ENCODE measurements at regions not wholly inside any gene's neighbourhood (a gene's known extent, or its start where the extent isn't known, plus 50 kb on each side); places are given as distances from the start of the nearest gene placed in this dataset.

DNA sequence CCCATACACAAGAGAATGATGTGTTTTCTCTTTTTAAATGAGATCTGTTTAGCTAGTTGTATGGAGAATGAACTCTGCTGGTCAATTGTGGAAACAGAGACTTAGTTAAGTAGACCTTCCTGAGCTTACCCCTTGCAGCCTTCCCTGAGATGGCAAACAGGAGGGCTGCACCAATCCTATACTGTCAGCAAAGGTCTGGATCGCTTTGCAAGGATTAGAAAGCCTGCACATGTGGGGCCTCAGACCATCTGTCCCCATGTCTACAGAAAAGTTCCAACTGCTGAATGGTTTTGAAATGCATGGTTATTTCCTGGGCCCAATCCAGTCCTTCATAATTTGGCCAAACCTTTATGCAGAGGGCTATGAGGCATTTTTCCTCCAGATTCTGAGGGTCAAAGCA, 183.9 kb upstream of the SLC10A2 start:
- DNase-seq: no peak

DNA sequence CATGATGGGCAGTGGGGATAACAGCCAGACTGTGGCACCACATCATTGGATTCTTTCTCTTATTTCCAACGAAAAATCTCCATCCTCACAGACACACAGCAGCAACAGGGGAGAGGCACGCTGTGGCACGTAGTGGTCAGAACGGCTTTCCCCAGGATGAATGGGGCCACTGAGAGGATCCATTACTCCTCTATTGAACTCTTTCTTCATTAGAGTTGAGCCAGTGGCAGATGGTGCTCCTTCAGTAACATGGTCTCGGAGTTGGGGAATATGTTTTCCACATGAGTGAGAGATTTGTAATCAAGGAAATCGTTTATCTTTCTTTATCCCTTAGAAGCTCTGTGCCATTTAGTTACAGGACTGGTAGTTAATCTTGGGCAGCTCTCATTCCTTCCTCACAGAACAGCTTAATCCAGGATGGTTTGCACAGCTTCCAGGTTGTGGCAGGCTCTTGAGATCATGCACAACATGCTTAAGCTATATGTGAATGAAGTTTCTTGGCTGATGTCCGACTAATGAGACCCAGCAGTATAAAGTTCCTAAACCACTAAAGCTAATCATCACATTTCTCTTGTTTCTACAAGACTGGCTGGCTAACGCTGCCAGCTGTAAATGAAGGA, 180.5 kb upstream of the SLC10A2 start:
- DNase-seq: no peak

DNA sequence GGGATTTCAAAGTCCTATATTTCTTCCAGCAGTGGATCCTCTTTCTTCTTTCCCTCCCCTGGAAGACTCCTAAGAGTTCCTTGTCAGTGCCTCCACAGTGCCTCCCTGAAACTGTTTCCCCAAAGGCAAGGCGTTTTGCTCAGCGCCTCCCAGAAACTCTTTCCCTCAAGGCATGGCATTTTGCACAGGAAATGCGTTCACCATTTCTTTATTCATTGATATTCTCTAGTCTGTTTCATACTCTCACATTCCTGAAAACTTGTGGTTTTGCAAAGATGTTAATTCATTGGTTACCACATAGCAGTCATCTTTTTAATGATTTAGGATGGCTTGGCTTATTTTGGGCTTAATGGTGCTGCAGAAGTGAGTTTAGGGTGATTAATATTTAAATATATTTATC, 177.3 kb upstream of the SLC10A2 start:
- DNase-seq: no peak

DNA sequence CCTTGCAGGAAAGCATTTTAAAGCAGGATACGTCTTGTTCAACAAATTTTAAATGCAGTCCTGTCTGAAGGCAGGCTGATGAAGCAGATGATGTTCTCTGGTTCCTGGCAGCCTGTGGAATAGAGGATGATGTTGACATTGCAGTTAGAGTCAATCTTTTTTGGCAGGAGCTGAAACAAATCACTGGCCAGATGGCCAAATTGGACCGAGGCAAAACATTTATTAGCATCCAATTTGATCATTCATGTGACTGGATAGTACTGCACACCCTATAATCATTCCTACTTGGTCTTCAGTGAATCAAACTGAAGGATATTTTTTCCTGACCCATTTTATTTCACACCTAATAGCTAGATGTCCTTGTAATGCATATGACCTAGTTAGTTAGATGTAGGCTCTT, 172.2 kb upstream of the SLC10A2 start:
- no peak for DNase-seq

DNA sequence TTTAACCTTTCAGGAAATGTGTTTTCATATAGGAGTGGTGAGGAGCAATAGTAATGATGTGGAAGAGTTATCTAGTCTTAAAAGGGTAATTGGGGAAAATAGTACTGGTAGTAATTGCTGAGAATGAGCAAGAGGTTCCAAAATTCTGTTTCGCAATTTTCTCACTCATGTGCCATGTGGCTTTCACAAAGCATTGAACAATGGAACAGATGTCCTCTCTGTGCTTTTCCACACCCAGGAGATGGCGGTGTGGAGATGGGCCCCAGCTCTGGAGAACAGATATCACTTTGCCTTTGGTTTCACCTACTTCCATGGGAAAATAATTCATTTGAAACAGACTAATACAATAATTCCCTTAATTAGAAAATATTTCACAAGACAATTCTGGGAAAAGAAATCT, 170.0 kb upstream of the SLC10A2 start:
- no peak for DNase-seq

DNA sequence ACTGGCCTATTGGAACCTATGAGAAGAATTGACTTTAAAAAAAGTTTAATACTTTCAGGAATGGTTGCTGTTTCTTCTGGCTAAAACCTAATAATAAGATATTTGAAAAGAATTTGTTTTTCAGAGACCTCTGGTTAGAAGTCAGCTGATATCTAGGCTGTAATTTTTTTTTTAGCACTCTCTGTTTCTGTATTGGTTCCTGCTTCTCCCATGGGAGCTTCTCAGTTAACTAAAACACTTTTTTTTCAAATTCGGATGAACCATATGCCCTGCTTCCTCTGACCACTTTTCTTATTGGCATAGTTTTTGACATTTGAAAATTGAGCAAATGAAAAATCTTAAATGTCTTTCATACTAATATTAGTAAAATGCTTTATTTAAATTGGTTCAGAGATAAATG, 163.5 kb upstream of the SLC10A2 start:
- no peak for DNase-seq

DNA sequence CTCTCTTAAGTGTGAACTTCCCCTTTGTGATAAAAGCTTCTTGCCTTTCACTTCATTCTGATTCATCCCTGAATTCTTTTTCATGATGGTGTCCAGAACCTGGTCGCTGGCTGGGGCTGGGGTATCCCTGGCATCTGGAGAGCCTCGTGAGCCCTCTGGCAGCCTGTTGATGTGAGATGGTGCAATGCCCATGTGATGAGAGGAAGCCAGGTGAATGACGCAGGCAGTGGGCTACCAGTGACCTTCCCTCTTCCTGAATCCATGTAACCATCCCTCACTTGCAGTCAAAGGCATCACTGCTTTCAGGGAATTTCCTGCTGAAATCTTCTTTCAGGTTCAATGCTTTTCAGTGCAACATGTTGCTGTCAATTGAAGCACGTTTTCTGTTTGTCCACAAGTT, 158.6 kb upstream of the SLC10A2 start:
- DNase-seq: no peak

DNA sequence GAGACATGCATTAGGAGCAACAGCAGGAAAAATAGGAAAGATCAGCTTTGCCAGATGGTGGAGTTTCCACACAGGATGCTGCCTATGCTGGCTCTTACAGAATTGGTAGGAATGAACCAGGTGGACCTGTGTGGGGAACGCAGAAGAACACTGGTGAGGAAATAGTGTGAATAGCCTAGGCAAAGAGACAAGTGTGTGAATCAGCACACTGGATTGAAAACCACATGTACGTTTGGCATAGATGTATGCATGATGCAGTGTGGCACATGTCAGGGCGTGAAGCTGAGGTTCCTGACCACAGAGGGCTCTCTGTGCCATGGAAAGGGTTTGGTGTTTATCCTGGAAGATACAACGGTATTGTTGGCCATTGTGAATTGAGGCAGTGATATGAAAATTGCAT, 156.5 kb upstream of the SLC10A2 start:
- no peak for DNase-seq

DNA sequence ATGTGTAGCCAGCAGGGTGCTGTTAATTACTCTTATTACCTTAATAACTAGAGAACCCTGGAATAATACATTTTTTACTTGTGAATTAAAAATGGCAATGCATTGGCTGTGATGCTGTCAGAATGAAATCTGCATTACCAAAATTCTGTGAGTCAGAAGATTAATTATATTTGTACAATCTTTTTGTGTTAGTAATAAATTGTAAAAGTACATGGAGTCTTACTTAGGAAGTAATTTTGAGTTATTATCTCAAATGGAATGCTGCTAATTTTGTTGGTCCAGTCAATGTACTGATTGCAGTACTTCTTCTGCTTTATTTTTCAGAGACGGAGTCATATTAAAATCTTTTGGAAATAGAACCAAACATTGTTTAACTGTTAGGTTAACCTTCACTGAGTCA, 152.0 kb upstream of the SLC10A2 start:
- no peak for DNase-seq

DNA sequence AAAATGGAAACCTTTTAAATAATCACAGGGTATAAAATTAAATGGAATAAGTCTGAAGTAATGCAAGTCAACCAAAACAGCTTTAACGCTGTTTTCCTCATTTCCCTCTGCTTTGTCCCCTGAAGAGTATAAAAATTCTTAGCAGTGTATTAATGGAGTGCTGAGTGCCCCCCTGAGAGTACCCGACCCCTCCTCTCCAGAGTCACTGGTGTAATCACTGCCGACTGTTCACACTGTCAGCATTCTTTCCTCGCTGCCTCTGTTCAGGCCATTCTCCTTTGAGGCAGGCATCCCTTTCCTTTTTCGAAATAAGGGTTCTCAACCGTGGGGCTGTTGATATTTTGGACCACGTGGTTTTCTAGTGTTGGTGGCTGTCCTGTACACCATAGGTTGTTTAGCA, 146.9 kb upstream of the SLC10A2 start:
- no peak for DNase-seq

DNA sequence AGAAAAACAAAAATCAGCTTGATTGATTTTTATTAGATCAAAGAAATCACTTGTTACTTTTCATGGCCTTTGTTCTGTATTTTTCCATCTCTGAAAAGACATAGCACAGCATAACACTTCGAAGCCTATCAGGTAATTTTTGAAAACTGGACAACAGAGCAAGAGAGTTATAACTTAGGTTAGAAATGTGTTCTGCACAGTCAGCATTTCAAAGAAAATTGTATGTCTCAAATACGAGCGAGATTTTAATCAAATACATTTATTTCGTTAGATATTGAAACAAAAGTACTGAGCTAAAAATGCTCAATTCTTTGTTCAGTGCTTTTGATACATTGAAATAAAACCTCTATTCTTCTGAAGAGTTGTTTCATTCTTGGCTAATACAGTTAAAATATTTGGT, 144.1 kb upstream of the SLC10A2 start:
- no peak for DNase-seq

DNA sequence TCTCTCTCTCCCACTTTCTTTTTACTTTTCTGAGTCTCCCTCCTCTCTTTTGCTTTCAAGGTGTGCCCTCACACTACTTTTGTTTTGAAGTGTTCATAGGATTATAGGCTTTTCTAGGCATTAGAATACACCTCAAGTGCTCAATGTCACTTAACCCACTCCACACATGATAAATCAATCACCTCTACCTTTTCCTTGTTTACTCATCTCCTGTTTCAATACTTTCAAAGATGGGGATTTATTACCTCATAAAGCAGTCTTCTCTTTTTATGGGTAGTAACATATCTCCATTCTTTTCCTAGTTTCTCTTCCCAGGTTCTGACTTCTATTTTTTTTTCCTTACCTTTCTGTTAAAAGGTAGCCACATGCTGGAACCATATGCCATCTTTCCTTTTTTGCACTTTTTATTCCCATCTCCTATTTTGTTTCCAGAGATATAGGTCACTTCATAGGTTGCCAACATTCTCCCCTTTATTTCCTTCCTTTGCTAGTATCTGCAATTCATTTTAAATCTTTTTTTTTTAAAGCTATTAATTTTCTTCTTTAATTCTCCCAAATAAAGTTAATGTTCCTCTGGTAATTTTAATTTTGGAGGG, 137.6 kb upstream of the SLC10A2 start:
- DNase-seq: no peak

DNA sequence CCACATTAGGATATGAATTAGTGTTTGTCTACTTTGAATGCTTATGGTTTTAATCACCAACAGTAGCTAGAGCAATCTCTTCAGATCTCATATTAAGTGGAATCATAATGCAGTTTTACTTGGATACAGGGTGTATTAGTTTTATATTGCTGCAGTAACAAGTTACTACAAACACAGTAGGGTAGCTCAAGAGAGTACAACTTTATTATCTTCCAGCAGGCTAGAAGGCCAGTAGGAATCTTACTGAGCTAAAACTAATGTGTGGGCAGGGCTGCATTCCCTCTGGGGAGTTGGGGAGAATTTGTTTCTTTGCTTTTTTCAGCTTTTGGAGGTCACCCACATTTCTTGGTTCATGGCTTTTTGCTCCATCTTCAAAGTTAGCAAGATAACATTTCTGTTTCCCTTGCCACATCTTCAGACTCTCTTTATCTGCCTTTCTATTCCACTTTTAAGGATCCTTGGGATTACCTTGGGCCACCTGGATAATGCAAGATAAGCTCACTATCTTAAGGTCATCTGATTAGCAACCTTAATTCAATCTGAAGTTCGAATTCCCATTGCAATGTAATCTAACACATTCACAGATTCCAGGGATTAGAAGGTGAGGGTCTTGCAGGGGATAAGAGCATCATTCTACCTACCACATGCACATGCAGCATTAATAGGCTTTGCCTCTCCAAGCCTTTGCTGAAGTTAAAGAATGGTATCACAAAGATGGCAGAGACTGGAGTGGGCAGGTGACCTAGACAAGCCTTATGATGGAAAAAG, 134.1 kb upstream of the SLC10A2 start:
- no peak for DNase-seq

DNA sequence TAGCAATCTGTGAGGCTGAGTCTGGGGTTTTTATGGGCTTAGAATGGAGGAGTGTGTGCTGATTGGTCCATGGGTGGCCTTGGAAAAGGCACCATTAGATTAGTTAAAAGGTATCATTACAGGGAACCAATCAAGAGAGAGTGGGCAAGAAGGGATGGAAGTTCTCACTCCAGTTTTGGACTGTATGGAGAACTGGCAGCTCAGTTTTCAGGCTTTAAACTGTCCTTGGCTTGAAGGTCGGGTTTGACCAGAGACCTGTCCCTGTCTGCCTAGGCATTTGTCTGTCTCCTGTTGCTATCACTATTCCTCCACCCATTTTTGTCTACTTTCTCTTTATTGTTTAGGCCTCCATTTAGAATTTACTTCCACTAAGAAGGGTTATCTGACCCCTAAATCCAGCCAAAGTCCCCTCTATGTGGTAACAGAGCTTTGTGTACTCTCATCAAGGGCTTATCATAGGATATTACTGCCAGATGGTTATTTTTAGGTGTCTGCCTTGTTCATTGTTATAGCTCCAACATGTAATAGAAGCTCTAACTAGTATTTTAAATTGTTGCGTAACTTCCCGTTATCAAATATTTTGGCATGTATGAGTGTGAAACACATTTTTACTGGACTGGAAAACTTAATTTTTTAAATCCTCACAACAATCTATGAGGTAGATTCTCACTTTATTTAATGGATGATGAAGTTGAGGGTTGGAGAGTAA, 133.3 kb upstream of the SLC10A2 start:
- no peak for DNase-seq

DNA sequence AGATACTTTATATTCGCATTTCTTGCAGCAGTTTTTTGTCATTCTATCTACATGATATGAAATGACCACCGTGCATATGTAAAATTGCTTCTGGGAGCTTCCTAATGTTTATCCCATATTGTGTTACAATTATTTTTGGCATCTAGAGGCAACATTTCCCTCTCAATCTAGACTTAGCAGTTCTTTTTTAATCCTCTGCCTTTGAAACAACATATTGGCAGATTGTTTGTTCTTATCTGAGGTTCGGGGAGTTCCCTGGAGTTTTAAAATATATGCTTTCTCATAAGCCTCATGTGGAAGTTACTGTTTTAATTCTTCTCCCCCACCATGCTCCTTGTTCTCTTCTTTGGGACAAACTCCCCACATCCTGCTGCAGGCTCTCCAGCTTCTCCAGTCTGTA, 130.1 kb upstream of the SLC10A2 start:
- no peak for DNase-seq

DNA sequence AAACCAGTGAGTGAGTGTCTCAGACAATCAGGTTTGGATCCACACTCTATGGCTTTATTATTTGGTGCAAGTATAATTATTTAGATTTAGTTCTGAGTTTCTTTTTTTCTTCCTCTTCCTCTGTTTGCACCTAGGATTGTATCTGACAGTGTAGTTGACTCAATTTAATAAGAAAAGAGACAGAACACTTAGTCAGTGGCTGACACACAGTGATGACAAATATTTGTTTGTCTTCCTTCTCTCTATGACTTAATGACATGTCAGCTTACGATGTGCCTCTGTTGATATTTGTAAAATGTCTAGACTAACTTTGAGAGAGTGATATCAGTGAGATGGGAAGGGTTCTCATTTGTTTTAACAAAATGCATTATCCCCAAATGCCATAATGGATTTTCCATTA, 129.5 kb upstream of the SLC10A2 start:
- no peak for DNase-seq

DNA sequence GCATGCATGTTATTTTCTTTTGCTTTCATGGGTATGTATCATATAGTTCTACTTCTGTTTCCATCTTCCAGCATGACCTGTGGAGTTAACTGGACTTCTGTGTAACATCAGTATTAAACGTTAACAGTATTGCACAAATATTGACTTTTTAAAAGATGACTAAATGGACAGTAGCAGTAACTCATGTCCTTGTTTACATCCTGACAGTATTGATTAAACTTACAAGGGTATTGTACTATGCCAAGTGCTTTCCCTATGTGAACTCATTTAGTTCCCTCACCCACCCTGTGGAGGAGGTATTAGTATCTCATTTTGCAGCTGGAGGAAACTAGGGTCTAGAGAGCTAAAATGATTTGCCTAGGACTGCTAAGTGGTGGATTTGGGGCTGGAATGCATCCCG, 128.7 kb upstream of the SLC10A2 start:
- no peak for DNase-seq

DNA sequence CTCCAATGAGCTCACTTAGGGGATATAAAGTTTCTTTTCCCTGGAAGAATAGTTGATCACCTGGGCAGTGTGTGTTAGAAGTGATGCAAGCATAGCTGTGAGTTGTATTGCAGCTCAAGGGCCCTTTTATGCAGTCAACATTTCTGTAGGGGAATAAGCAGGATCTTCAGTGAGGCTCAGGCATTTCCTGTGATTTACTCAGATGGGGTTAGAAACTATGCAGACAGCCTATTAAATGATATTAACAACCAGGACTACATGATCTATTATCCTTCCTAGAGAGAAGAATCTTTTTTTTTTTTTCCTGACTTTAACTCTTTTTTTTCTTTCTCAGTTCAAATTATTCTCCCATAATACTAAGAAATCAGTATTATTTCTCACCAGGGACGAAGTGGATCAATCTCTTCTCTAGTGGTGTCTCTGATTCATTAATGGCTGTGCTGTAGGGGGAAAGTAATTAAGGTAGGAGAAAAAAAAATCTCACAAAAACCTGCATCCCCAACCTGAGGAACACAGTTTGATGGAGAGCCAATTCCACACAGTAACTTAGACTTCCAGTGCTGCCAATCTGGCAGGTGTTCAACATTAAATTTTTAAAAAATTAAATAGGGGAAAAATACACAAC, 126.4 kb upstream of the SLC10A2 start:
- no peak for DNase-seq

DNA sequence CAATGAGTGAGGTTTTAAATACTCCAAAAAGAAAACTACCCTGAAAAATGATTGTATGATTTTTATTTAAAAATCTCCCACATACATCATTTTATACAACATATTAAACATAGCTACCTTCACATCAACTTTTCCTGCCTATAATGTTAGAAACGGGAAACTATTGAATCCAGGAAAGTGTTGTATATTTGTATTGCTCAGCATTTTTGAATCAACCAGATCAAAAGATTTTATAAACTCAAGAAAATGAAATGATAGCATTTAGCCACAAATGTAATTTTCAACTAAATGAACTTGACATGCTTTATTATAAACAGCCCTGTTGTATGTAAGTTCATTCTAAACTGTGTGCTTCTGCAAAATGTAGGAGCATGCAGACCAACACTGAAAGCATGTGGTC, 124.6 kb upstream of the SLC10A2 start:
- DNase-seq: no peak

DNA sequence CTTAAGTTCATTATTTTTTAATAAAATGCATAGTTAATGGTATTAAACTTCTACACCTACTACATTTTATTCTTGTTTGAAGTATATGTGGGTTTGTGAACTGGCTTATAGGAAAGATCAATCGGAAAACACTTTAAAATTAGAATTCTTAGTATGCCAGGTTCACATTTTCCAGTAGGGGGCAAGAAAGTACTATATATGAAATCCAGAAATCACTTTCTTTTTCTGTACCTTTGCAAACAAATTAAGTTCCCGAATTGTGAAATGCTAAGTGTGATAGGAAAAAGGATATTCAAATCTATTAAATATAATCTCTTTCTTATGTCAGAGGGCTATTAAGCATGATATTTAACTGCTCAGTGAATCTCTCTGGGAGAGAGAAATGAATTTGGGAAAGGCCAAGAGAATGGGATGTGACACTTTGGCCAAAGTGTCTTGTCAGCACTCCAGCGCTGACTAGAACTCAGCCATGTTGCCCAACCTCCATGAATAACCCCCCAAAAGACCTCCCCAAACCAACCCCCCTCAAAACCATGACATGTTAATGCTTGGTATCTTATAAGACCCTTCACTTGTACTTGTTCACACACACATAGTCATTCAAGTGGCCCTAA, 122.6 kb upstream of the SLC10A2 start:
- no peak for DNase-seq

DNA sequence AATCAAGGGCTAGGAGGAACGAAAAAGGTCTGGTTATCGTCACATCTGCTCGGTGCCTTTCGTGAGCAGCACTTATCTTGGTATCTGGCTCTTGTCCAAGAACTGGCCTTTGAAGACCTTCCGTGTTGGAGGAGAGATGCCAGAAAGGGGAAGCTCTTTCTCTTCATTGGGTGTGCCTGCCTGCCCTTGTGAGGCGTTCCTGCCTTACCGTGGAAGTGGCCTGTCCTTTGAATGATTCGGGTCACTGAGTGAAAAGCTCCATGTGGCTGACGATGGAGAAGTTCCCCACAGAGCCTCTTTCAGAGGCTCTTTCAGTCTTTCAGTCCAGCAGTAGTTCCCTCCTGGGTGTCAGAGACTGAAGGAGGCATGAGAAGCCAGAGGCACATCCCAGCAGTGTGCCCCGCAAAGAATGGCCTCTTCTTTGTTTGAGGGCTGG, 121.5 kb upstream of the SLC10A2 start:
- DNase-seq: no peak

DNA sequence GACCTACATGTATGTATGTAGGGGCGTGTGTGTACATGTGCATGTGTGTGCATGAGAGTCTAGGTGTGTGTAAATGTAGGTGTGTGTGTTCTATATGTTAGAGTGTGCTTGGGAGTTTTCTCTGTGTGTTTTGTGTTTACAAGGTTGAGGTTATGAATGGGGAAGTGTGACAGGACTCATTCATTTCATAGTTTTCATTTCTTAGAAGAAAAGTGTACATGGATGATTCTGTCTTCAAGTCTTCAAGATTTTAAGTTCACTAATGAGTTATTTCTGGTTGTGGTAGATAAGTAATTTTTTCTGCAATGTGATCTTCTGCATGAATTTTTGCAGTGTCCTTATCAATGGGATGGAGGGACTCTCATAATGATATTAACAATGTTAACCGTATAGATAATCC, 118.2 kb upstream of the SLC10A2 start:
- no peak for DNase-seq

Data from activated CD8-positive, alpha-beta memory T cell treated with anti-CD3 and anti-CD28 coated beads for 24 hours (primary cell).